Gastroesophageal sphincter (tissue), 3 donors: ENCODE measurements at regions not wholly inside any gene's neighbourhood (a gene's known extent, or its start where the extent isn't known, plus 50 kb on each side); places are given as distances from the start of the nearest gene placed in this dataset.
"Not testable (repeated sequence)": the region's sequence is repeated elsewhere in the genome, so short reads cannot be mapped to it uniquely, and the experiment has no call there.

Experiments used
- POLR2AphosphoS5 ChIP-seq: sonication (generic); formaldehyde crosslinking; IDR thresholded peaks from one replicate; pipeline ENCODE4 v1.6.1; 2017; ENCODE audit warnings: antibody characterized with exemption
- TF ChIP-seq, protein P1 (sequence below), 4 experiments: fragments of 200-600 bp in 2 of 4; fragments of 450-650 bp in 2 of 4; sonication (generic) in 1 of 4; IDR thresholded peaks; one replicate each; pipeline ENCODE4 v1.5.1; 2017 to 2019; ENCODE audit warnings: antibody characterized with exemption in 4 of 4, mild to moderate bottlenecking in 2 of 4, moderate library complexity in 2 of 4

DNA sequence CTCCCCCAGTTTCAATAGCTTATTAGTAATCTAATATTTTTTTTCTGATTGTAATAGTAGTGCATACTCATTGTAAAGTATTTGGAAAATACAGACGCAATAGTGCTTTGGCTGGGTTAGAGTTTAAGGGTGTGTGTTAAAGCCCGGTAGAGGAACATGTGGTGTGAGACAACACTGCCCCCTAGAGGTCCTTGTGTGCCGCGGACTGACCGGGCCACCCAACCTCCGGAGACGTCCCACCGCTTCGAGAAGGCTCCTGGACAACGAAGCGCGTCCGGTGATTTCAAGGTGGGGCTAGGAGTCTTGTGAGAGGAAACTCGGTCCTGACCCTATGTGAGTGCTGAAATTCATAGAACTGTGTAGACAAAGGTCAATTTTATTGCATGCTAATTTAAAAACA, 68.6 kb upstream of the MINPP1 start:
- not testable (repeated sequence) for TF ChIP-seq POLR2AphosphoS5
- TF ChIP-seq, protein P1, sequence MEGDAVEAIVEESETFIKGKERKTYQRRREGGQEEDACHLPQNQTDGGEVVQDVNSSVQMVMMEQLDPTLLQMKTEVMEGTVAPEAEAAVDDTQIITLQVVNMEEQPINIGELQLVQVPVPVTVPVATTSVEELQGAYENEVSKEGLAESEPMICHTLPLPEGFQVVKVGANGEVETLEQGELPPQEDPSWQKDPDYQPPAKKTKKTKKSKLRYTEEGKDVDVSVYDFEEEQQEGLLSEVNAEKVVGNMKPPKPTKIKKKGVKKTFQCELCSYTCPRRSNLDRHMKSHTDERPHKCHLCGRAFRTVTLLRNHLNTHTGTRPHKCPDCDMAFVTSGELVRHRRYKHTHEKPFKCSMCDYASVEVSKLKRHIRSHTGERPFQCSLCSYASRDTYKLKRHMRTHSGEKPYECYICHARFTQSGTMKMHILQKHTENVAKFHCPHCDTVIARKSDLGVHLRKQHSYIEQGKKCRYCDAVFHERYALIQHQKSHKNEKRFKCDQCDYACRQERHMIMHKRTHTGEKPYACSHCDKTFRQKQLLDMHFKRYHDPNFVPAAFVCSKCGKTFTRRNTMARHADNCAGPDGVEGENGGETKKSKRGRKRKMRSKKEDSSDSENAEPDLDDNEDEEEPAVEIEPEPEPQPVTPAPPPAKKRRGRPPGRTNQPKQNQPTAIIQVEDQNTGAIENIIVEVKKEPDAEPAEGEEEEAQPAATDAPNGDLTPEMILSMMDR (IDR thresholded peaks at IDR 0.05) = peak in 1 of 4 experiments; percentile 45
